ENCODE measurements at regions not wholly inside any gene's neighbourhood (a gene's known extent, or its start where the extent isn't known, plus 50 kb on each side); places are given as distances from the start of the nearest gene placed in this dataset.

- Histone ChIP-seq H3K27ac (ENCODE audit: control insufficient read depth, insufficient read depth) (no peak overlapping the region), H3K36me3 (ENCODE audit: control insufficient read depth in 2 of 2, insufficient read depth in 2 of 2, low read length in 1 of 2) (no peaks in the 10 kb centered on the region), H4K20me1 (ENCODE audit: control insufficient read depth, insufficient read depth) (no peaks in the 10 kb centered on the region), H3K4me2 (ENCODE audit: control insufficient read depth, insufficient read depth) (no peak overlapping the region), H3K4me1 (ENCODE audit: control insufficient read depth, insufficient read depth, low read length) (no peaks in the 10 kb centered on the region), H3K4me3 (no peak overlapping the region), H3K27me3 (replicated peaks in 1 of 2; ENCODE audit: control insufficient read depth in 2 of 2, insufficient read depth in 2 of 2, low read length in 1 of 2) (no peaks in the 10 kb centered on the region; a peak in 1 of 4 replicates), H3K79me2 (ENCODE audit: control insufficient read depth, insufficient read depth, low read length) (no peaks in the 10 kb centered on the region), H3K9ac (ENCODE audit: control insufficient read depth, insufficient read depth, low read length) (no peak overlapping the region), H3K9me3 (replicated peaks; ENCODE audit: control insufficient read depth, insufficient read depth, low read length) (no peaks in the 10 kb centered on the region), H2AFZ (ENCODE audit: control insufficient read depth, low read depth, low read length) (no peak overlapping the region)
- ChIA-PET POLR2A (no interaction called here), RAD21 (ENCODE audit: unreplicated experiment) (no interaction called here), CTCF (no interaction called here), SMC1A (ENCODE audit: uncharacterized antibody, unreplicated experiment) (no interaction called here)
- 2% methylated on average over 3 of the region's 3 CpGs for WGBS (ENCODE audit: insufficient coverage, insufficient replicate concordance, low lambda C conversion rate, missing lambda C conversion rate)
- BruUV-seq (replicated peaks): no TSS peak
- DNase-seq (ENCODE audit: low read depth, low spot score): no peak
- ATAC-seq: no peak
- intact Hi-C loops (cut with micrococcal nuclease; ENCODE audit: unreplicated experiment): no loop called here
- TF ChIP-seq TCF12 (IDR thresholded peaks at IDR 0.05; ENCODE audit: low read depth, low read length) (no peak), SUZ12 (IDR thresholded peaks at IDR 0.05; ENCODE audit: unreplicated experiment) (no peak), SIX5 (IDR thresholded peaks at IDR 0.05; ENCODE audit: low read depth, low read length, severe bottlenecking) (no peak), TCF7 (IDR thresholded peaks at IDR 0.05; ENCODE audit: borderline replicate concordance) (no peak), HCFC1 (IDR thresholded peaks at IDR 0.05; ENCODE audit: low read length) (no peak), ZNF384 (IDR thresholded peaks at IDR 0.05; ENCODE audit: borderline replicate concordance, low read depth, low read length) (no peak), ZZZ3 (IDR thresholded peaks at IDR 0.05; ENCODE audit: control insufficient read depth, insufficient read length, low read depth) (no peak), PML (IDR thresholded peaks at IDR 0.05; ENCODE audit: low read length) (no peak), TCF3 (IDR thresholded peaks at IDR 0.05; ENCODE audit: borderline replicate concordance, insufficient read depth, low read depth, low read length) (no peak), NFYB (IDR thresholded peaks at IDR 0.05; ENCODE audit: insufficient read depth, low read depth, low read length) (no peak), ZNF24 (IDR thresholded peaks at IDR 0.05) (no peak), E4F1 (IDR thresholded peaks at IDR 0.05; ENCODE audit: borderline replicate concordance, partially characterized antibody) (no peak)
- no peak for FAIRE-seq
- in situ Hi-C loops (cut with MboI): no loop called here
Observed at GRCh38 chr11:129613071-129613470, 202.6 kb upstream of the TMEM45B start.
